ENCODE measurements at regions not wholly inside any gene's neighbourhood (a gene's known extent, or its start where the extent isn't known, plus 50 kb on each side); places are given as distances from the start of the nearest gene placed in this dataset.

DNA sequence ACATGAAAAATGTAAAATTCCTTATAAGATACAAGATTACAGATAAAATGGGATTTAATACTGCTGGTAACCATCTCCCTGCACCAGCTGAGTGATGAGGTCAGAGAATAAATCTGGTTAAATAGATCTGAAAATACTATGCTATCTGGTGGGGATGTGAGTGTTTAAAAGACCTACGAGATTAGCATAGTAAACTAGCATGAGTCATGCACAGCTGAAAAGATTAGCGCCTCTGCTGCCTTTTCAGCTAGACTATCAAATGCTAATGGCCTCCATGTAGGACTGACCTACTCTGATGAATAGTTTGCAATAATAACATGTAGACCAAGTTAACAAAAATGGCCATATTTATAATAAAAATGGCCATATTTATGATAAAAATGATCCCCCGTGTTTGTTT, 553.3 kb downstream of the C6orf118 start:
- Histone ChIP-seq H3K27ac (ENCODE audit: low read depth in 1 of 2, low read length in 2 of 2) (no peak overlapping the region), H3K36me3 (ENCODE audit: insufficient read depth, low read length) (no peaks in the 10 kb centered on the region), H3K4me1 (ENCODE audit: insufficient read depth, low read length) (no peaks in the 10 kb centered on the region), H3K9me3 (ENCODE audit: control insufficient read depth in 1 of 2, insufficient read depth in 1 of 2, low read length in 2 of 2) (peaks cover 0 to 4% of the 10 kb centered on the region in 2 experiments), H3K4me3 (ENCODE audit: low read length) (no peak overlapping the region), H3K27me3 (ENCODE audit: control insufficient read depth in 1 of 2, insufficient read depth in 2 of 2, low read length in 2 of 2) (no peaks in the 10 kb centered on the region)
- DNase-seq (no peak), ATAC-seq (ENCODE audit: poor library complexity) (no peak)
- H3K9me3 Mint-ChIP-seq: peaks cover 9% of the 10 kb centered on the region
- TF ChIP-seq, protein P1, sequence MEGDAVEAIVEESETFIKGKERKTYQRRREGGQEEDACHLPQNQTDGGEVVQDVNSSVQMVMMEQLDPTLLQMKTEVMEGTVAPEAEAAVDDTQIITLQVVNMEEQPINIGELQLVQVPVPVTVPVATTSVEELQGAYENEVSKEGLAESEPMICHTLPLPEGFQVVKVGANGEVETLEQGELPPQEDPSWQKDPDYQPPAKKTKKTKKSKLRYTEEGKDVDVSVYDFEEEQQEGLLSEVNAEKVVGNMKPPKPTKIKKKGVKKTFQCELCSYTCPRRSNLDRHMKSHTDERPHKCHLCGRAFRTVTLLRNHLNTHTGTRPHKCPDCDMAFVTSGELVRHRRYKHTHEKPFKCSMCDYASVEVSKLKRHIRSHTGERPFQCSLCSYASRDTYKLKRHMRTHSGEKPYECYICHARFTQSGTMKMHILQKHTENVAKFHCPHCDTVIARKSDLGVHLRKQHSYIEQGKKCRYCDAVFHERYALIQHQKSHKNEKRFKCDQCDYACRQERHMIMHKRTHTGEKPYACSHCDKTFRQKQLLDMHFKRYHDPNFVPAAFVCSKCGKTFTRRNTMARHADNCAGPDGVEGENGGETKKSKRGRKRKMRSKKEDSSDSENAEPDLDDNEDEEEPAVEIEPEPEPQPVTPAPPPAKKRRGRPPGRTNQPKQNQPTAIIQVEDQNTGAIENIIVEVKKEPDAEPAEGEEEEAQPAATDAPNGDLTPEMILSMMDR (IDR thresholded peaks at IDR 0.05): no peak
- no peak overlapping the region for H3K27ac Mint-ChIP-seq
- intact Hi-C loops (cut with DNase I, micrococcal nuclease): no loop called here
- ChIA-PET CTCF (no interaction called here), POLR2A (no interaction called here)
- no peaks in the 10 kb centered on the region for H3K27me3 Mint-ChIP-seq
- no peaks in the 10 kb centered on the region for H3K4me1 Mint-ChIP-seq (ENCODE audit: low read depth)
- H3K4me3 Mint-ChIP-seq: no peak overlapping the region
- H3K36me3 Mint-ChIP-seq (ENCODE audit: low read depth): no peaks in the 10 kb centered on the region

DNA sequence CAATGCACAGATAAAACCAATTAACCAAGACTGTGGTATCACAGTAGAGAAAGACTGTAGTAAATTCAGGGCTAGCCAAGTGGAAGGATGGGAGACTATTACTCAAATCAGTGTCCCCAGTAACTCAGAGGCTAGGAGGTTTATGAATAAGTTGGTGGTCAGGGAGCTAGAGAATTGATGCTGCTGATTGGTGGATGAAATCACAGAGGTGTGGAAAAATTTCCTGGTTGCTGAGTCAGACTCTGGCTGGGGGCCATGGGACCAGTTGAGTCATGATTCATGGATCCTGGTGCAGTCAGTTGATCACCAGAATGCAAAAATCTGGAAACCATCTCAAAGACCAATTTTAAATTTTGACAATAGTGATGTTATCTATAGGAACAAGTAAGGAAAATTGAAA, 555.9 kb downstream of the C6orf118 start:
- peaks cover 4% of the 10 kb centered on the region for H3K9me3 Mint-ChIP-seq
- intact Hi-C loops (cut with DNase I, micrococcal nuclease): no loop called here
- Histone ChIP-seq H3K27me3 (ENCODE audit: control insufficient read depth in 1 of 2, insufficient read depth in 2 of 2, low read length in 2 of 2) (no peaks in the 10 kb centered on the region), H3K9me3 (ENCODE audit: control insufficient read depth in 1 of 2, insufficient read depth in 1 of 2, low read length in 2 of 2) (peaks cover 9 to 15% of the 10 kb centered on the region in 2 experiments), H3K4me1 (ENCODE audit: insufficient read depth, low read length) (no peaks in the 10 kb centered on the region), H3K36me3 (ENCODE audit: insufficient read depth, low read length) (no peaks in the 10 kb centered on the region), H3K27ac (ENCODE audit: low read depth in 1 of 2, low read length in 2 of 2) (no peak overlapping the region), H3K4me3 (ENCODE audit: low read length) (no peak overlapping the region)
- DNase-seq (no peak), ATAC-seq (ENCODE audit: poor library complexity) (no peak)
- no peaks in the 10 kb centered on the region for H3K36me3 Mint-ChIP-seq (ENCODE audit: low read depth)
- no peak overlapping the region for H3K27ac Mint-ChIP-seq
- H3K4me3 Mint-ChIP-seq: no peak overlapping the region
- TF ChIP-seq, protein P1 (IDR thresholded peaks at IDR 0.05): no peak
- ChIA-PET CTCF (no interaction called here), POLR2A (no interaction called here)
- H3K27me3 Mint-ChIP-seq: no peaks in the 10 kb centered on the region
- H3K4me1 Mint-ChIP-seq (ENCODE audit: low read depth): no peaks in the 10 kb centered on the region

DNA sequence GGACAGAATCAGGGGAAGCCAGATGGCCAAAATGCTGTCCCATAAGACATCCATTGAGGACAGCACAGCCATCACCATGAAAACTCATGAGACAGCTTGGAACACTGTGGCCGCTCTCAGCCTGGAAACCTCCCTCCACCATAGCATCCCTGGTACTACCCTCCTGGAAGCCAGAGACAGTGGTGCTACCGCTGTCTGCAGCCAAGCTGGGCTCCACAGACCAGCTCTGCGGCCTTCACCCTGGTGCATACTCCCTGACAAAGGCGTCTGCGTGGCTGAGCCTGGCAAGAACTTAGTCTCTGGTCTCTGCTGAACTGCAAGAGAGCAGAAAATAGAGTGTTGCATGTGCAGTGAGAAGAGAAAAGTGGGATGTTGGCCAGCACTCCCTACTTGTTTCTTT, 558.0 kb downstream of the C6orf118 start:
- Mint-ChIP-seq H3K27ac (no peak overlapping the region), H3K4me3 (no peak overlapping the region), H3K4me1 (ENCODE audit: low read depth) (no peaks in the 10 kb centered on the region), H3K36me3 (ENCODE audit: low read depth) (no peaks in the 10 kb centered on the region), H3K27me3 (no peaks in the 10 kb centered on the region), H3K9me3 (peaks cover 4% of the 10 kb centered on the region)
- H3K27me3 ChIP-seq (ENCODE audit: control insufficient read depth in 1 of 2, insufficient read depth in 2 of 2, low read length in 2 of 2): no peaks in the 10 kb centered on the region
- H3K4me1 ChIP-seq (ENCODE audit: insufficient read depth, low read length): no peaks in the 10 kb centered on the region
- POLR2A ChIA-PET: no interaction called here
- ATAC-seq (ENCODE audit: poor library complexity) (no peak), DNase-seq (no peak)
- TF ChIP-seq, protein P1 (IDR thresholded peaks at IDR 0.05): no peak
- H3K4me3 ChIP-seq (ENCODE audit: low read length): no peak overlapping the region
- H3K27ac ChIP-seq (ENCODE audit: low read depth in 1 of 2, low read length in 2 of 2): no peak overlapping the region
- peaks cover 9 to 21% of the 10 kb centered on the region in 2 experiments for H3K9me3 ChIP-seq (ENCODE audit: control insufficient read depth in 1 of 2, insufficient read depth in 1 of 2, low read length in 2 of 2)
- CTCF ChIA-PET: no interaction called here
- intact Hi-C loops (cut with DNase I, micrococcal nuclease): no loop called here
- no peaks in the 10 kb centered on the region for H3K36me3 ChIP-seq (ENCODE audit: insufficient read depth, low read length)

All from CD4-positive, alpha-beta T cell (primary cell).